H1 (cell line): ENCODE measurements at regions not wholly inside any gene's neighbourhood (a gene's known extent, or its start where the extent isn't known, plus 50 kb on each side); places are given as distances from the start of the nearest gene placed in this dataset.

ENCODE experiments used
- CTCF ChIA-PET: fragments of 300-600 bp; sonication (Branson Sonifier 250); formaldehyde crosslinking; loops from one replicate; lab custom pipeline; 2021; ENCODE audit not compliant: partially characterized antibody; lab: Charles Lee
- POLR2A ChIA-PET: fragments of 300-600 bp; sonication (Branson Sonifier 250); formaldehyde crosslinking; loops from one replicate; lab custom pipeline; 2021; ENCODE audit warnings: inconsistent platforms; ENCODE audit not compliant: partially characterized antibody; lab: Charles Lee
- DNase-seq, 2 experiments: peaks; one replicate each; pipeline versions ENCODE4 v3.0.0 to v3.0.0-alpha.2; 2010 to 2022; ENCODE audit warnings: low spot score in 2 of 2, low read depth in 1 of 2, mixed read lengths in 1 of 2
- FAIRE-seq: peaks from 2 replicates; lab custom pipeline; 2011; peaks lifted over from hg19 to GRCh38; lab: Jason Lieb, UNC
- H2AFZ ChIP-seq: 2 replicates; pipeline ENCODE4 v1.8.1; 2012; ENCODE audit warnings: low read length, inconsistent platforms
- H2AK5ac ChIP-seq: 2 replicates; pipeline ENCODE4 v1.6.1; 2013; ENCODE audit warnings: low read depth, low read length
- H2BK120ac ChIP-seq: replicated peaks from 2 replicates; pipeline ENCODE3; 2013; ENCODE audit warnings: low read depth, low read length, inconsistent platforms
- H2BK12ac ChIP-seq: 2 replicates; pipeline ENCODE4 v1.6.1; 2013; ENCODE audit warnings: low read depth, low read length
- H2BK15ac ChIP-seq: 2 replicates; pipeline ENCODE4 v1.6.1; 2013; ENCODE audit warnings: low read length
- H2BK20ac ChIP-seq: 2 replicates; pipeline ENCODE4 v1.6.1; 2013; ENCODE audit warnings: low read length
- H2BK5ac ChIP-seq: 2 replicates; pipeline ENCODE4 v1.6.1; 2013; ENCODE audit warnings: low read depth, low read length
- H3K14ac ChIP-seq: 2 replicates; pipeline ENCODE4 v1.6.1; 2013; ENCODE audit warnings: inconsistent platforms; ENCODE audit not compliant: insufficient read length
- H3K18ac ChIP-seq: 2 replicates; pipeline ENCODE4 v1.6.1; 2013; ENCODE audit warnings: low read length; ENCODE audit errors: extremely low read depth
- H3K23ac ChIP-seq: 2 replicates; pipeline ENCODE4 v1.6.1; 2013; ENCODE audit warnings: inconsistent platforms; ENCODE audit not compliant: insufficient read length
- H3K23me2 ChIP-seq: 2 replicates; pipeline ENCODE4 v1.6.1; 2013; ENCODE audit warnings: low read depth, low read length
- H3K27ac ChIP-seq: 2 replicates; pipeline ENCODE4 v1.6.1; 2011; ENCODE audit warnings: low read depth, low read length, inconsistent platforms
- H3K27me3 ChIP-seq, 4 experiments: replicated peaks in 1 of 4; 1 replicate in 1 of 4; 2 replicates in 3 of 4; pipeline versions ENCODE4 v1.6.1 to v1.8.1; 2011 to 2013; ENCODE audit warnings: low read length in 3 of 4, mild to moderate bottlenecking in 3 of 4, inconsistent platforms in 2 of 4, mixed read lengths in 2 of 4, moderate library complexity in 1 of 4; ENCODE audit not compliant: control insufficient read depth in 3 of 4, insufficient read depth in 3 of 4; ENCODE audit errors: extremely low read depth in 1 of 4
- H3K36me3 ChIP-seq, 4 experiments: 2 replicates each; pipeline versions ENCODE4 v1.6.1 to v1.8.1; 2011 to 2013; ENCODE audit warnings: mild to moderate bottlenecking in 4 of 4, low read length in 3 of 4, moderate library complexity in 2 of 4, control low read depth in 1 of 4, inconsistent platforms in 1 of 4; ENCODE audit not compliant: insufficient read depth in 4 of 4, control insufficient read depth in 2 of 4
- H3K4ac ChIP-seq: replicated peaks from 2 replicates; pipeline ENCODE3; 2013; ENCODE audit warnings: low read length, low read depth, mixed read lengths, inconsistent platforms; ENCODE audit not compliant: insufficient read length
- H3K4me1 ChIP-seq, 4 experiments: replicated peaks in 1 of 4; 1 replicate in 1 of 4; 2 replicates in 3 of 4; pipeline versions ENCODE4 v1.6.1 to v1.8.1; 2011 to 2013; ENCODE audit warnings: low read length in 3 of 4, inconsistent platforms in 2 of 4, mixed read lengths in 1 of 4; ENCODE audit not compliant: insufficient read depth in 4 of 4, control insufficient read depth in 3 of 4
- H3K4me2 ChIP-seq, 2 experiments: 2 replicates each; pipeline versions ENCODE4 v1.6.1 to v1.8.1; 2011 to 2013; ENCODE audit warnings: low read depth in 2 of 2, low read length in 2 of 2, control low read depth in 1 of 2, inconsistent platforms in 1 of 2, mild to moderate bottlenecking in 1 of 2; ENCODE audit not compliant: insufficient read depth in 1 of 2
- H3K4me3 ChIP-seq, 4 experiments: fragments of 200-600, 300-600 bp in 1 of 4; sonication (generic), shearing (Covaris generic), sonication (Bioruptor Twin) in 1 of 4; 2 replicates each; pipeline versions ENCODE4 v1.5.1 to v1.8.1; 2011 to 2016; ENCODE audit warnings: low read length in 4 of 4, low read depth in 3 of 4, control low read depth in 2 of 4, inconsistent platforms in 2 of 4, mild to moderate bottlenecking in 2 of 4, mixed read lengths in 1 of 4, moderate library complexity in 1 of 4; ENCODE audit not compliant: insufficient read depth in 2 of 4; ENCODE audit errors: extremely low read depth in 1 of 4
- H3K56ac ChIP-seq: replicated peaks from 2 replicates; pipeline ENCODE3; 2013; ENCODE audit warnings: low read depth, mild to moderate bottlenecking, mixed read lengths, low read length, inconsistent platforms; ENCODE audit not compliant: insufficient read length
- H3K79me1 ChIP-seq: 2 replicates; pipeline ENCODE4 v1.6.1; 2013; ENCODE audit warnings: low read depth, low read length, control low read depth
- H3K79me2 ChIP-seq, 2 experiments: 2 replicates each; pipeline versions ENCODE4 v1.6.1 to v1.8.1; 2012 to 2013; ENCODE audit warnings: low read length in 2 of 2, mild to moderate bottlenecking in 2 of 2, inconsistent platforms in 1 of 2; ENCODE audit not compliant: insufficient read depth in 2 of 2, control insufficient read depth in 1 of 2
- H3K9ac ChIP-seq, 4 experiments: replicated peaks in 1 of 4; 1 replicate in 1 of 4; 2 replicates in 3 of 4; pipeline versions ENCODE4 v1.6.1 to v1.8.1; 2011 to 2013; ENCODE audit warnings: low read depth in 3 of 4, low read length in 3 of 4, control low read depth in 2 of 4, mild to moderate bottlenecking in 2 of 4, moderate library complexity in 2 of 4, inconsistent platforms in 1 of 4; ENCODE audit errors: extremely low read depth in 1 of 4
- H3K9me3 ChIP-seq, 2 experiments: 2 replicates each; pipeline versions ENCODE4 v1.6.1 to v1.8.1; 2012 to 2013; ENCODE audit warnings: mild to moderate bottlenecking in 2 of 2, moderate library complexity in 2 of 2, control low read depth in 1 of 2, inconsistent platforms in 1 of 2, low read depth in 1 of 2, low read length in 1 of 2, mixed read lengths in 1 of 2; ENCODE audit not compliant: insufficient read depth in 2 of 2
- H4K20me1 ChIP-seq, 2 experiments: replicated peaks in 1 of 2; 2 replicates each; pipeline versions ENCODE3 to v1.8.1; 2011 to 2013; ENCODE audit warnings: inconsistent platforms in 2 of 2, low read length in 2 of 2, mild to moderate bottlenecking in 1 of 2; ENCODE audit not compliant: insufficient read depth in 2 of 2, control insufficient read depth in 1 of 2
- H4K5ac ChIP-seq: 2 replicates; pipeline ENCODE4 v1.6.1; 2013; ENCODE audit warnings: low read length, low read depth, mixed read lengths, inconsistent platforms; ENCODE audit not compliant: insufficient read length
- H4K8ac ChIP-seq: 2 replicates; pipeline ENCODE4 v1.8.0; 2013; ENCODE audit warnings: mild to moderate bottlenecking, moderate library complexity, low read length, inconsistent platforms; ENCODE audit not compliant: insufficient read depth; ENCODE audit errors: extremely low read depth
- H4K91ac ChIP-seq: replicated peaks from 2 replicates; pipeline ENCODE3; 2013; ENCODE audit warnings: low read length, mixed read lengths, inconsistent platforms; ENCODE audit not compliant: insufficient read length
- ATF2 ChIP-seq: IDR thresholded peaks from 2 replicates; pipeline ENCODE4 v1.6.1; 2012; ENCODE audit warnings: low read length, inconsistent platforms
- CTBP2 ChIP-seq: IDR thresholded peaks from 2 replicates; pipeline ENCODE4 v1.7.0; 2011; ENCODE audit warnings: borderline replicate concordance, mild to moderate bottlenecking, moderate library complexity, mixed read lengths, low read length; ENCODE audit not compliant: insufficient read depth, insufficient read length
- HDAC6 ChIP-seq: IDR thresholded peaks from one replicate; pipeline ENCODE4 v1.7.1; 2012; ENCODE audit warnings: low read depth, mild to moderate bottlenecking, inconsistent platforms, low read length, moderate library complexity
- NANOG ChIP-seq: IDR thresholded peaks from 2 replicates; pipeline ENCODE4 v1.6.1; 2011; ENCODE audit warnings: low read length, low read depth, mild to moderate bottlenecking, inconsistent platforms; ENCODE audit not compliant: insufficient read depth, poor library complexity, severe bottlenecking
- PHF8 ChIP-seq: fragments of 200-600 bp; sonication (generic); conservative IDR thresholded peaks from 2 replicates; pipeline ENCODE4 v1.7.1; 2012; ENCODE audit warnings: low read depth, mild to moderate bottlenecking, inconsistent platforms, low read length, moderate library complexity
- RFX5 ChIP-seq: IDR thresholded peaks from 2 replicates; pipeline ENCODE4 v1.6.1; 2011; ENCODE audit warnings: low read depth, low read length, improper control_type of control experiment, borderline replicate concordance
- SP2 ChIP-seq: IDR thresholded peaks from 2 replicates; pipeline ENCODE4 v1.6.1; 2012; ENCODE audit warnings: mild to moderate bottlenecking, low read length, inconsistent platforms
- SRF ChIP-seq: IDR thresholded peaks from 2 replicates; pipeline ENCODE4 v1.6.1; 2011; ENCODE audit warnings: mild to moderate bottlenecking, low read depth, low read length, moderate library complexity
- TEAD4 ChIP-seq: IDR thresholded peaks from 2 replicates; pipeline ENCODE4 v1.6.1; 2012; ENCODE audit warnings: low read depth, low read length, inconsistent platforms, mixed read lengths
- WGBS, 2 experiments: shearing (Covaris generic) in 1 of 2; methylation state at CpG; one replicate each; pipeline versions ENCODE4 v1.1.6 to v1.1.7; 2013 to 2015; ENCODE audit warnings: low lambda C conversion rate in 2 of 2, mixed read lengths in 2 of 2, inconsistent platforms in 1 of 2, low coverage in 1 of 2, missing lambda C conversion rate in 1 of 2; ENCODE audit not compliant: insufficient replicate concordance in 2 of 2, insufficient coverage in 1 of 2, insufficient read length in 1 of 2; ENCODE audit errors: extremely low coverage in 1 of 2, missing lambda C conversion rate in 1 of 2; 5-methylcytosine and 5-hydroxymethylcytosine counted together

- no peak overlapping the region for H3K4me2 ChIP-seq
Measured at GRCh38 chr9:10875752-10876151, 262.9 kb upstream of the PTPRD start.

More at GRCh38 chr9:10875752-10876151, 262.9 kb upstream of the PTPRD start:
- H3K23ac ChIP-seq, result no peak overlapping the region
- H3K18ac ChIP-seq, result no peak overlapping the region
- no peak overlapping the region for H3K27ac ChIP-seq
- H3K79me1 ChIP-seq, result no peaks in the 10 kb centered on the region
- FAIRE-seq (no peak), DNase-seq (no peak)
- H3K4me3 ChIP-seq, result no peak overlapping the region
- H2BK12ac ChIP-seq, result no peak overlapping the region
- H3K56ac ChIP-seq, result no peak overlapping the region
- no peak overlapping the region for H2AFZ ChIP-seq
- H2AK5ac ChIP-seq, result no peak overlapping the region
- ChIA-PET POLR2A (no interaction called here), CTCF (no interaction called here)
- TF ChIP-seq PHF8, result no peak
- TF ChIP-seq SP2, result no peak
- no peak for TF ChIP-seq ATF2
- no peak for TF ChIP-seq SRF
- TF ChIP-seq CTBP2, result no peak
- no peak for TF ChIP-seq TEAD4
- no peak for TF ChIP-seq RFX5
- no peak for TF ChIP-seq HDAC6
- no peak for TF ChIP-seq NANOG
- no peak overlapping the region for H2BK20ac ChIP-seq
- no peak overlapping the region for H4K5ac ChIP-seq
- no peaks in the 10 kb centered on the region for H3K23me2 ChIP-seq
- no peaks in the 10 kb centered on the region for H3K79me2 ChIP-seq
- no peak overlapping the region for H4K8ac ChIP-seq
- H2BK120ac ChIP-seq, result no peak overlapping the region
- H3K36me3 ChIP-seq, result peaks cover 0 to 2% (median 0%) of the 10 kb centered on the region in 4 experiments; a peak in 1 of 8 replicates
- no peaks in the 10 kb centered on the region for H3K27me3 ChIP-seq
- H3K9me3 ChIP-seq, result peaks cover 11 to 12% of the 10 kb centered on the region in 2 experiments; a peak in 3 of 4 replicates
- no peaks in the 10 kb centered on the region for H4K20me1 ChIP-seq
- no peak overlapping the region for H3K9ac ChIP-seq
- no peaks in the 10 kb centered on the region for H3K4me1 ChIP-seq
- no peak overlapping the region for H4K91ac ChIP-seq
- no peak overlapping the region for H3K4ac ChIP-seq
- WGBS, 2 experiments, result 94% methylated on average over 2 of the region's 2 CpGs; no CpG with 5 or more reads in 1 of the 2 experiments
- H2BK5ac ChIP-seq, result no peak overlapping the region
- H3K14ac ChIP-seq, result no peak overlapping the region
- no peak overlapping the region for H2BK15ac ChIP-seq
